ENCODE measurements at regions not wholly inside any gene's neighbourhood (a gene's known extent, or its start where the extent isn't known, plus 50 kb on each side); places are given as distances from the start of the nearest gene placed in this dataset.

DNA sequence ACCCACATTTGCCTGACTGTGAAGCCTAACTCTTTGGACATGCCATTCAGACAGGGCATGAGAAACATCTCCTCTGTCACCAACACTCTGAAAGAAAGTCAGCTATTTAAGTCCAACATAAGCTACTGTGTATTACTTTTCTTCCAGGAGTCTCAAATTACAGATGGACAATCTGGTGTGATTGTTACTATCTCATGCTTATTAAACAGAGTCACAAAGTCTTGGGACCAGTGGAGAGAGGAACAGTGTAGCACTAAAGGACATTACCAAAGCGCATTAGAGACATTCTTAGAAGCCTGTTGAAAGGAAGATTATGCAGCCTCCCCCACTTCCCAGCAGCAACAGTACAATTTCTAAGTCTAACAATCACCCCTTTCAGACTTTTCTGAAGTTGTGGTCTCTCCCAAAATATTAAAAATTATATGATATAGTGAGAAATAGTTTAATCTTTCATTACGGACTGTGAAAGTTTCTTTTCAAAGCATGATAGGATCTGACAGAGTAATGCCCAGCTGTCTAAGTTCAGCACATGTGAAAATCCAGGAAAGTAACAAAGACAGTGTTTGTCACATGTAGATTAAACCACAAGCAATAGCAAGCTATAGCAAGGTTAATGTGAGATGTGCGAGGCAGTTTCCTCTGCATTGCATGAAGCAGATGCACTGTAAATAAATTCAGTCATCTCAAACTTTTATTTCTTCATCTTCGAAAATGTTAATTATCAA, 280.9 kb upstream of the FZD8 start:
- H3K27ac ChIP-seq = no peak overlapping the region

DNA sequence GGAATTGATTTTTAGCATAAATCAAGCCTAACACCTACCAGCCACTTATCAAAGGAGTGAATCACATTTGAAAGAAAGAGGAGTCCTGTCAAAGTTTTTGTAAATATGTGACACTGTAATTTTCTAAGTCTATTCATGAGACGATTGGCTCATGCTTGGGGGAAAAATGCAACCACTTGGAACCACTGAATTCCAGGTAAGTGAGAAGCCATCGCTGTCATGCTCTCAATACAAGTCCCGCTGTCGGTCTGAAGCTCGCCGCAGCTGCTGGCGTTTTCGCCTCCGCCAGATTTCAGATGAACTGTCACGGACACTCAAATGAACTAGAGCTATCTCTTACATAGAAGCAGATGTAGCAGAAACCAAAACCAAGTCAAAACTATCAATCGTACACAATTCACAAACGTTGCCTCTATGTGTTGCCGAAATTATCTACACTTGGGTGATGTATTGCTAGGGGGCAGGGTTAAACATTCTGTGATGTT, 279.8 kb upstream of the FZD8 start:
- H3K27ac ChIP-seq = no peak overlapping the region
- TF ChIP-seq ZFX (IDR thresholded peaks at IDR 0.05) (no peak), CTCF (conservative IDR thresholded peaks at IDR 0.05) (no peak)

More for the DNA sequence above, 280.9 kb upstream of the FZD8 start:
- TF ChIP-seq ZFX (IDR thresholded peaks at IDR 0.05) (no peak), CTCF (conservative IDR thresholded peaks at IDR 0.05) (no peak)

- TF ChIP-seq ZFX (IDR thresholded peaks at IDR 0.05) = no peak
- no peak overlapping the region for H3K27ac ChIP-seq
Observed at GRCh38 chr10:35916791-35917190, 274.7 kb upstream of the FZD8 start.

DNA sequence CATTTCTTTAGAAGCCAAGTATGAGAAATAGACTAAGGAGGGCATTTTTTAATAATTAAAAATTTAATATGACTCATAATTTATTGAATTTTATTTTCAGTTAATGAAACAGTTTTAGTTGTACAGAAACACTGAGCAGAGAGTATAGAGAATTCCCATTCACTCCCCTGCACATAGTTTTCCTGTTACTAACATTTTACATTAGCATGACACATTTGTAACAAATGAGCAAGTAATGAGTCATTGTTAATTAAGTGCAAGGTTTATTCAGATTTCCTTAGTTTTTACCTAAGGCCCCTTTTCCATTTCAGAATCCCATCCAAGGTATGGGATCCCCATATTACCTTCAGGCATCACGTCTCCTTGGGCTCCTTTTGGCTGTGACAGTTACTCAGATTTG, 271.5 kb upstream of the FZD8 start:
- no peak for TF ChIP-seq ZFX (IDR thresholded peaks at IDR 0.05)
- no peak for TF ChIP-seq CTCF (conservative IDR thresholded peaks at IDR 0.05)

DNA sequence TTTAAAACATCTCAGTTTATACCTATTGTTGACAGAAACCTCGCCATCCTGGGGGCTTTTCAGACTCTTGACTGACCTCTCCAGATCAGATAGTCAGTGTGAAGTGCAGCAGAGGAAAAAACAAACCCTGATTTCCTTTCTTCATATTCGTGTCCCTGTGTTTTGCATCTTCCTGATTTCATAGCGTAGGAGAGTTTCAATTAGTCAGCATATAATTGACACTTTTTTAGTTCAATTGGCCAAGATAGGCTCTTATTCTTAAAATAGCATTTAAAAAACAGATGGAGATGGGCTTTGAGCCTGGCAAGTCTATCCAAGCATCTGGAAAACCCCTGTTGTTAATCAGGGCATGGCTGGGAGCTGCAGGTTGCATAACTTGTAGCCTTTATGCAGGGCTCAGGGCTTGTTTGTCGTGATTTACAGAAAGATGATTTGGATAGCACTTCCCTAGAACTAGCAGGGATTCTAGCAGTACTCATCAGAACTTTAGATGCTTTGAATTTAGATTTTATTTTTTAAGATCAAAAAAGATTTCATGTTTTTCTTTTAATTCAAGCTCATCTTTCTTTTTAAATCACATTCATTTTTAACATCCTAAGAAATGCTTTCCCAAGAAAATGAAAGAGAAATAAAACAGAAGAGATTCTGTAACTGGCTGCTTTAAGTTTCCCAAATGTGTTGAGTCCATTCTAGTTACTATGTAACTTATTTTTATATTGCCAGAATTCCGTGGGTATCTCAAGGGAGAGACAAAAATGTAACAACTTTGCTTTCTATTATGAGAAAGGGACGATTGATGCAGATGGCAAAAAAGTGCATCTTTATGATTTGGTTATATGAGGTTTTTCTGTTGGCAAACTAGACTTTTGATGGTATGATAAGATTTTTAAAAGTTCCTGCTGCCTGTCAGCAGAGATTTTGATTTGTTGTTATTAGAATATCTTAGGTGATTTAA, 270.8 kb upstream of the FZD8 start:
- no peak overlapping the region for H3K27ac ChIP-seq
- TF ChIP-seq CTCF (conservative IDR thresholded peaks at IDR 0.05) (no peak), ZFX (IDR thresholded peaks at IDR 0.05) (no peak)

More for the DNA sequence above, 271.5 kb upstream of the FZD8 start:
- H3K27ac ChIP-seq = no peak overlapping the region

- no peak overlapping the region for H3K27ac ChIP-seq
- TF ChIP-seq CTCF (conservative IDR thresholded peaks at IDR 0.05) (no peak), ZFX (IDR thresholded peaks at IDR 0.05) (no peak)
Observed at GRCh38 chr10:35911954-35912353, 269.9 kb upstream of the FZD8 start.

DNA sequence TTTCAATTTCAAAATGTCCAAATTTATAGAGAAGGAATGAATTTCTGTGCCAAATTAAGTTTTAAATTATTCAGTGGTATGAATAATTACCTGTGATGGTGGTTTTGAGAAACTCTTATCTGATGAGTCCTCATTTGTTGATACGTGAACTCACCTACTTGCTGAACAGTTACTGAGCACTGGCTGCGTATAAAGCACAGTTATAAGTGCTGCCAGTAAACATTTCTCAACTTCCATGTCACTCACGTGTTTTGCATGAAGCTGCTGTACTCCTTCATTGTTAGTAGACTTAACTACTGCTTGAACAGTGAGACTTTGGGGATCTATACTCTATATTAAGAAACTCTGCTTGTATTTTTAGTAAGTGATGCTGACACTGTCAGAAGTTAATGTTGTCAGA, 269.1 kb upstream of the FZD8 start:
- TF ChIP-seq ZFX (IDR thresholded peaks at IDR 0.05) = no peak
- no peak for TF ChIP-seq CTCF (conservative IDR thresholded peaks at IDR 0.05)
- H3K27ac ChIP-seq = no peak overlapping the region

Data from C4-2B (cell line).